Mesendoderm (in vitro differentiated cells): ENCODE measurements at regions not wholly inside any gene's neighbourhood (a gene's known extent, or its start where the extent isn't known, plus 50 kb on each side); places are given as distances from the start of the nearest gene placed in this dataset.
"Not testable (repeated sequence)": the region's sequence is repeated elsewhere in the genome, so short reads cannot be mapped to it uniquely, and the experiment has no call there.

ENCODE experiments used
- DNase-seq: peaks from one replicate; pipeline ENCODE4 v3.0.0; 2013
- H2AK5ac ChIP-seq: 2 replicates; pipeline ENCODE4 v1.6.1; 2013; ENCODE audit warnings: low read length, inconsistent platforms
- H2BK120ac ChIP-seq: 2 replicates; pipeline ENCODE4 v1.6.1; 2013; ENCODE audit warnings: low read depth, mild to moderate bottlenecking, low read length, moderate library complexity, mixed read lengths
- H2BK15ac ChIP-seq: replicated peaks from 2 replicates; pipeline ENCODE4 v1.6.1; 2013; ENCODE audit warnings: low read depth, mild to moderate bottlenecking, moderate library complexity
- H2BK5ac ChIP-seq: 2 replicates; pipeline ENCODE4 v1.6.1; 2013; ENCODE audit warnings: low read length, inconsistent platforms
- H3K18ac ChIP-seq: 2 replicates; pipeline ENCODE4 v1.6.1; 2013; ENCODE audit warnings: mild to moderate bottlenecking, low read length, mixed read lengths
- H3K23ac ChIP-seq: one replicate; pipeline ENCODE4 v1.6.1; 2013; ENCODE audit warnings: low read length
- H3K27ac ChIP-seq: 2 replicates; pipeline ENCODE4 v1.5.1; 2013; ENCODE audit warnings: low read depth, mild to moderate bottlenecking, inconsistent platforms, low read length, moderate library complexity
- H3K27me3 ChIP-seq: 2 replicates; pipeline ENCODE4 v1.6.1; 2013; ENCODE audit warnings: low read length, control low read depth, mild to moderate bottlenecking, inconsistent platforms; ENCODE audit not compliant: insufficient read depth, poor library complexity
- H3K36me3 ChIP-seq: 2 replicates; pipeline ENCODE4 v1.6.1; 2013; ENCODE audit warnings: low read length, inconsistent platforms; ENCODE audit not compliant: control insufficient read depth, insufficient read depth
- H3K4ac ChIP-seq: one replicate; pipeline ENCODE4 v1.6.1; 2013; ENCODE audit warnings: low read depth, mild to moderate bottlenecking, low read length, moderate library complexity
- H3K4me1 ChIP-seq: 2 replicates; pipeline ENCODE4 v1.6.1; 2013; ENCODE audit warnings: low read depth, low read length, inconsistent platforms; ENCODE audit not compliant: control insufficient read depth
- H3K4me2 ChIP-seq: 2 replicates; pipeline ENCODE4 v1.6.1; 2013; ENCODE audit warnings: low read length
- H3K4me3 ChIP-seq: 2 replicates; pipeline ENCODE4 v1.5.1; 2013; ENCODE audit warnings: mild to moderate bottlenecking, low read length
- H3K56ac ChIP-seq: one replicate; pipeline ENCODE4 v1.6.1; 2013; ENCODE audit warnings: low read length
- H3K79me1 ChIP-seq: 2 replicates; pipeline ENCODE4 v1.6.1; 2013; ENCODE audit warnings: low read length, inconsistent platforms
- H3K79me2 ChIP-seq: 2 replicates; pipeline ENCODE4 v1.6.1; 2013; ENCODE audit warnings: mild to moderate bottlenecking, low read length; ENCODE audit not compliant: control insufficient read depth, insufficient read depth
- H3K9ac ChIP-seq: 2 replicates; pipeline ENCODE4 v1.6.1; 2013; ENCODE audit warnings: low read length, inconsistent platforms
- H4K5ac ChIP-seq: one replicate; pipeline ENCODE4 v1.6.1; 2013; ENCODE audit warnings: low read length
- H4K8ac ChIP-seq: one replicate; pipeline ENCODE4 v1.6.1; 2013; ENCODE audit warnings: low read depth, mild to moderate bottlenecking, control low read depth, low read length, moderate library complexity
- WGBS: extraction: QIAGEN DNeasy Blood & Tissue Kit; methylation state at CpG from one replicate; pipeline ENCODE4 v1.1.7; 2013; ENCODE audit warnings: low lambda C conversion rate, missing lambda C conversion rate; ENCODE audit not compliant: insufficient coverage; ENCODE audit errors: extremely low coverage; 5-methylcytosine and 5-hydroxymethylcytosine counted together

DNA sequence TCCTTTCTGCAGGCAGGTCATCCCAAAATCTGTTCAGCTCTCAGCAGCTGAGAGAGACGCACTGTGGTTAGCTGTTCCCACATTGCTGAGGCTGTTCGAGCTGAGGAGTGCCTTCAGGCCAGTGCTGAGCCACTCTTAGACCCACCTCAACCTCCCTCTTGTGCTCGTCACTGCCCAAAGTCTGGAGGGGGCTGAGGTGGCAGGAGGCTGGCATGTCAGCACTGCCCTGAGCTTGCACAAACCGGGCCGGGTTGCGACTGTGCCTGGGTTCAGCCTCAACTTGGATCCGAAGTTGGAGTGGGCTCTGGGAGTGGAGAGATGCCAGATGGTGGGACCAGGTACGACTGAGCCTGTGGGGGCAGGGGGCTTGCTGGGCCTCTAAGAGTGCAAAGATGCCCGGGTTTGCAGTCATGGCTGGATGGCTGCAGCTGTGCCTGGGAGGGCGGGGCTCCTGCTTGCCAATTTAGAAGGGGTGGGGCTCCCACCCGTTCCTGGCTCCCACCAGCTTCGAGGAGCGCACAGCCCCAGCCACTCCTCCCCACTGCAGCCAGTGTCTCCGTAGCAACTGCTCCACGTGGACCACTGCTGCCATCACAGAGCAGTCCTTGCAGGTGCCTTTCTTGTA lies 1745.7 kb upstream of the TPTE start:
- not testable (repeated sequence) for H3K27ac ChIP-seq, H2BK120ac ChIP-seq, H2AK5ac ChIP-seq, H4K8ac ChIP-seq, H3K36me3 ChIP-seq, H3K4ac ChIP-seq, DNase-seq, H3K4me1 ChIP-seq, H2BK15ac ChIP-seq, H3K79me1 ChIP-seq, H3K23ac ChIP-seq, H2BK5ac ChIP-seq, H3K56ac ChIP-seq, H3K4me2 ChIP-seq, H3K18ac ChIP-seq, H3K79me2 ChIP-seq, H3K27me3 ChIP-seq, H3K9ac ChIP-seq, H4K5ac ChIP-seq, H3K4me3 ChIP-seq
- WGBS = no CpG with 5 or more reads among the region's 15 CpGs

DNA sequence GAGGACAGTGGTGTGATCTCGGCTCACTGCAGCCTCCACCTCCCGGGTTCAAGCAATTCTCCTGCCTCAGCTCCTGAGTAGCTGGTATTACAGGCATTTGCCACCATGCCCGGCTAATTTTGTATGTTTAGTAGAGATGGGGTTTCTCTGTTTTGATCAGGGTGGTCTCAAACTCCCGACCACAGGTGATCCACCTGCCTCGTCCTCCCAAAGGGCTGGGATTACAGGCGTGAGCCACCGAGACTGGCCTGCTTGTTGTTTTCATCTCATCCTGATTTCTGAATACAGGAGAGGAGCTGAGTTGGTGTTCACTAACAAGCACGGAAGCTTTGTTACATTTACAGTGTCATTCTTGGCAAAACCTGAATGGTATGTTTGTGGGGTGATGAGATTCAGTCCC lies 1744.1 kb upstream of the TPTE start:
- H3K4me2 ChIP-seq, H4K5ac ChIP-seq, H3K27me3 ChIP-seq, H4K8ac ChIP-seq, H3K79me1 ChIP-seq, H2AK5ac ChIP-seq, H3K18ac ChIP-seq, H3K36me3 ChIP-seq, DNase-seq, H2BK5ac ChIP-seq, H3K4ac ChIP-seq, H3K9ac ChIP-seq, H3K4me1 ChIP-seq, H2BK15ac ChIP-seq, H3K4me3 ChIP-seq, H3K79me2 ChIP-seq, H3K23ac ChIP-seq, H3K27ac ChIP-seq, H3K56ac ChIP-seq, H2BK120ac ChIP-seq: not testable (repeated sequence)
- no CpG with 5 or more reads among the region's 8 CpGs for WGBS

DNA sequence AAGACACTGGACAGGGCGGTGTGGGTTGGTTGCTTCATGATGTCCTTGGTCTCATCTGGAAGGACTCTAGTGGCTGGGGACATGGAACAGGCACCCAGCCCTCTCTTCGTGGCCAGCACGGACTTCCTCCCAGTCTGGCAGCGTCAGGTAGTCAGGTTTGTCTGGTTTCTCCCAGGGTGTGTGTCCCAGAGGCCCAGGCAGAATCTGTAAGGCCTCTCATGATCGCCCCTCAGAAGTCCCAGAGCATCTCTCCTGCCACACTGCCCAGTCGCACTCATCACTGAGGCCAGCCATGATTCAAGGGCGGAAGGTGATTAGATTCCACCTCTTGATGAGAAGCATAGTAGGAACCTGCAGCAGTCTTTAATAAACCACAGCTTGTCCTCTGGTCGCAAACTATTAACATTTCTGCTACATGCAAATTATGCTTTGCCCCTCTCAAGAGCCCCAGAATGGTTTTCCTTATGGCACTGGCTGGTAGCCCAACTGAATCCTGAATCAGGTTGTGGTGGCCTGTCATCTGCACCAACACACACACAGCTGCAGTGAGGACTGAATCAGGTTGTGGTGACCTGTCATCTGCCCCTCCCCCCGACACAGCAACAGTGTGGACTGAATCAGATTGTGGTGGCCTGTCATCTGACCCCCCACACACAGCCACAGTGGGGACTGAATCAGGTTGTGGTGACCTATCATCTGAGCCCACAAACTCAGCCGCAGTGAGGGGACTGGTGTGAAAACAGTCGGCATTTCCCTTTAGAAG lies 1742.9 kb upstream of the TPTE start:
- not testable (repeated sequence) for H3K79me1 ChIP-seq, H3K4me3 ChIP-seq, H3K56ac ChIP-seq, H2AK5ac ChIP-seq, H2BK120ac ChIP-seq, H4K5ac ChIP-seq, H3K4me2 ChIP-seq, H3K9ac ChIP-seq, H2BK15ac ChIP-seq, H3K23ac ChIP-seq, H3K18ac ChIP-seq, H3K4ac ChIP-seq, H3K27ac ChIP-seq, DNase-seq, H4K8ac ChIP-seq, H3K4me1 ChIP-seq, H3K27me3 ChIP-seq, H2BK5ac ChIP-seq, H3K36me3 ChIP-seq, H3K79me2 ChIP-seq
- no CpG with 5 or more reads among the region's 11 CpGs for WGBS

GRCh38 chr21:8812840-8813239 lies 1708.5 kb upstream of the TPTE start:
- not testable (repeated sequence) for H3K27me3 ChIP-seq, H3K4ac ChIP-seq, H3K27ac ChIP-seq, H3K23ac ChIP-seq, H3K79me2 ChIP-seq, H4K5ac ChIP-seq, H3K4me2 ChIP-seq, H2AK5ac ChIP-seq, H3K56ac ChIP-seq, H4K8ac ChIP-seq, H3K9ac ChIP-seq, H3K4me3 ChIP-seq, H3K79me1 ChIP-seq, H2BK5ac ChIP-seq, H3K36me3 ChIP-seq, H2BK15ac ChIP-seq, DNase-seq, H2BK120ac ChIP-seq, H3K4me1 ChIP-seq, H3K18ac ChIP-seq
- no CpG with 5 or more reads among the region's 16 CpGs for WGBS

- not testable (repeated sequence) for H3K79me1 ChIP-seq
- no CpG with 5 or more reads among the region's 8 CpGs for WGBS
Observed at GRCh38 chr21:8834264-8834663, 1687.1 kb upstream of the TPTE start.

More at GRCh38 chr21:8834264-8834663, 1687.1 kb upstream of the TPTE start:
- not testable (repeated sequence) for H3K56ac ChIP-seq, H3K79me2 ChIP-seq, H3K4ac ChIP-seq, DNase-seq, H3K4me3 ChIP-seq, H2BK120ac ChIP-seq, H3K23ac ChIP-seq, H3K27me3 ChIP-seq, H4K5ac ChIP-seq, H4K8ac ChIP-seq, H2AK5ac ChIP-seq, H3K36me3 ChIP-seq, H3K4me2 ChIP-seq, H3K18ac ChIP-seq, H3K27ac ChIP-seq, H3K9ac ChIP-seq, H3K4me1 ChIP-seq, H2BK5ac ChIP-seq, H2BK15ac ChIP-seq
